Left lung (tissue), 4 donors: ENCODE measurements at regions not wholly inside any gene's neighbourhood (a gene's known extent, or its start where the extent isn't known, plus 50 kb on each side); places are given as distances from the start of the nearest gene placed in this dataset.
A peak's percentile ranks its signal among the peaks of the same experiment; 100 is the strongest.

Experiments used
- ATAC-seq: fragments of 200-7000 bp; cut with Tn5 transposase; one replicate; pipeline ENCODE4 v1.9.1; 2020; ENCODE audit warnings: moderate library complexity
- DNase-seq, 4 donors: peaks; one replicate each; pipeline ENCODE4 v3.0.0-alpha.2; 2013 to 2020
- H3K27ac ChIP-seq, 2 donors: fragments of 200-600 bp; sonication (generic) in 1 of 2; one replicate each; pipeline versions ENCODE4 v1.5.0 to v1.8.0; 2020 to 2021
- H3K27me3 ChIP-seq, 2 donors: fragments of 200-600 bp; sonication (generic) in 1 of 2; one replicate each; pipeline versions ENCODE4 v1.5.0 to v1.8.0; 2020 to 2021
- H3K36me3 ChIP-seq, 2 donors: fragments of 200-600 bp; sonication (generic) in 1 of 2; one replicate each; pipeline versions ENCODE4 v1.5.0 to v1.8.0; 2020 to 2021
- H3K4me1 ChIP-seq, 2 donors: fragments of 200-600 bp; one replicate each; pipeline ENCODE4 v1.8.0; 2021
- H3K4me3 ChIP-seq, 2 donors: fragments of 200-600 bp; sonication (generic) in 1 of 2; one replicate each; pipeline versions ENCODE4 v1.5.0 to v1.8.0; 2020 to 2021; ENCODE audit warnings: mild to moderate bottlenecking in 1 of 2
- H3K9me3 ChIP-seq, 2 donors: fragments of 200-600 bp; sonication (generic) in 1 of 2; one replicate each; pipeline versions ENCODE4 v1.5.0 to v1.8.0; 2020 to 2021
- CTCF ChIP-seq, 2 donors: fragments of 200-600 bp; sonication (generic) in 1 of 2; IDR thresholded peaks; one replicate each; pipeline versions ENCODE4 v1.5.0 to v1.8.0; 2021; ENCODE audit warnings: antibody characterized with exemption in 2 of 2
- intact Hi-C, 2 donors: fragments of 100-400 bp; cut with DNase I; formaldehyde crosslinking; loops; one replicate each; pipeline versions ENCODE4 v1.11.2 to v1.14.2; 2022
- donor health status: DM: no; HTN: yes; CAD: no.
- donor health status: DM: no; HTN: no; CAD: no.

- no peak for TF ChIP-seq CTCF (IDR thresholded peaks at IDR 0.05)
- intact Hi-C loops, result no loop called here
- DNase-seq (no peak), ATAC-seq (no peak)
- H3K4me1 ChIP-seq, result no peaks in the 10 kb centered on the region
- H3K27me3 ChIP-seq, result no peaks in the 10 kb centered on the region
- H3K4me3 ChIP-seq, result no peak overlapping the region
- H3K36me3 ChIP-seq, result no peaks in the 10 kb centered on the region
- peaks cover 0 to 24% of the 10 kb centered on the region in 2 donors for H3K9me3 ChIP-seq
- no peak overlapping the region for H3K27ac ChIP-seq
These were observed 140.4 kb upstream of the GRID2 start for GRCh38 chr4:92163348-92163747.

GRCh38 chr4:92170340-92170739 lies 133.4 kb upstream of the GRID2 start:
- intact Hi-C loops, result no loop called here
- ATAC-seq (no peak), DNase-seq (no peak)
- H3K36me3 ChIP-seq, result no peaks in the 10 kb centered on the region
- no peaks in the 10 kb centered on the region for H3K4me1 ChIP-seq
- no peak for TF ChIP-seq CTCF (IDR thresholded peaks at IDR 0.05)
- H3K4me3 ChIP-seq, result no peak overlapping the region
- H3K27ac ChIP-seq, result no peak overlapping the region
- no peaks in the 10 kb centered on the region for H3K27me3 ChIP-seq
- peaks cover 0 to 7% of the 10 kb centered on the region in 2 donors for H3K9me3 ChIP-seq

- H3K27ac ChIP-seq, result no peak overlapping the region
- H3K4me3 ChIP-seq, result no peak overlapping the region
- H3K9me3 ChIP-seq, result peaks cover 0 to 7% of the 10 kb centered on the region in 2 donors
- DNase-seq (no peak), ATAC-seq (no peak)
- no peaks in the 10 kb centered on the region for H3K36me3 ChIP-seq
- intact Hi-C loops, result no loop called here
- H3K4me1 ChIP-seq, result no peaks in the 10 kb centered on the region
- TF ChIP-seq CTCF (IDR thresholded peaks at IDR 0.05), result no peak
- no peaks in the 10 kb centered on the region for H3K27me3 ChIP-seq
These were observed 131.6 kb upstream of the GRID2 start for GRCh38 chr4:92172203-92172602.

GRCh38 chr4:92175250-92175649 lies 128.5 kb upstream of the GRID2 start:
- no peak overlapping the region for H3K4me3 ChIP-seq
- intact Hi-C loops, result no loop called here
- DNase-seq, result no peak
- no peaks in the 10 kb centered on the region for H3K36me3 ChIP-seq
- H3K4me1 ChIP-seq, result no peaks in the 10 kb centered on the region
- no peaks in the 10 kb centered on the region for H3K27me3 ChIP-seq
- H3K27ac ChIP-seq, result no peak overlapping the region
- TF ChIP-seq CTCF (IDR thresholded peaks at IDR 0.05), result no peak
- H3K9me3 ChIP-seq, result no peaks in the 10 kb centered on the region
- no peak for ATAC-seq

GRCh38 chr4:92182006-92182735 lies 121.6 kb upstream of the GRID2 start:
- ATAC-seq (no peak), DNase-seq (peak in 1 of 4 donors; percentile 77)
- Histone ChIP-seq H3K4me1 (no peaks in the 10 kb centered on the region), H3K4me3 (no peak overlapping the region), H3K9me3 (peaks cover 0 to 22% of the 10 kb centered on the region in 2 donors), H3K27ac (no peak overlapping the region), H3K36me3 (no peaks in the 10 kb centered on the region), H3K27me3 (no peaks in the 10 kb centered on the region)
- TF ChIP-seq CTCF (IDR thresholded peaks at IDR 0.05), result no peak
- intact Hi-C loops, result no loop called here
